AG10803 (cell line): ENCODE measurements at regions not wholly inside any gene's neighbourhood (a gene's known extent, or its start where the extent isn't known, plus 50 kb on each side); places are given as distances from the start of the nearest gene placed in this dataset.
"Not testable (repeated sequence)": the region's sequence is repeated elsewhere in the genome, so short reads cannot be mapped to it uniquely, and the experiment has no call there.

Experiments used
- DNase-seq: peaks from one replicate; pipeline ENCODE4 v3.0.0; 2010; ENCODE audit warnings: low read depth
- H3K4me3 ChIP-seq: 2 replicates; pipeline ENCODE4 v1.5.1; 2011; ENCODE audit warnings: mild to moderate bottlenecking, low read length, control low read depth
- TF ChIP-seq, protein P1 (sequence below): conservative IDR thresholded peaks from 2 replicates; pipeline ENCODE4 v1.5.1; 2011; ENCODE audit warnings: mild to moderate bottlenecking, low read length, control low read depth, inconsistent platforms

DNA sequence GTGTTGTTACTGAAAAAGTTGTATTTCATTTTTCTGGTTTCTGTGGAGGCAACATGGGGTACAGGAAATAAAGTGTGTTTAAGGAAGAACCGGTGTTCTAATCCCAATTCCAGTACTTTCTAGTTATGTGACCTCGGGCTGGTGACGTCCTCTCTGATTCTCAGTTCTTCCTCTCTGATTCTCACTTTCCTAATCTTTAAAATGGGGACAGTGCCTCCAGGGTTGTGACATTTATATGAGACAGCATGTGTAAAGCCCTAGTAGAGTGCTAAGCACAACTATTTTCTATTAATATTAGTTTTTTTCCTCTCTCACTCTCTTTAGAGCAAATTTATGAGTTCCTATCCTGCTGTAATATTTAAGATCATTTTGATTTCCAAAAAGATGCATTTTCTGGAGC lies 50.9 kb upstream of the PTPDC1 start:
- no peak overlapping the region for H3K4me3 ChIP-seq
- no peak for DNase-seq
- TF ChIP-seq, protein P1, sequence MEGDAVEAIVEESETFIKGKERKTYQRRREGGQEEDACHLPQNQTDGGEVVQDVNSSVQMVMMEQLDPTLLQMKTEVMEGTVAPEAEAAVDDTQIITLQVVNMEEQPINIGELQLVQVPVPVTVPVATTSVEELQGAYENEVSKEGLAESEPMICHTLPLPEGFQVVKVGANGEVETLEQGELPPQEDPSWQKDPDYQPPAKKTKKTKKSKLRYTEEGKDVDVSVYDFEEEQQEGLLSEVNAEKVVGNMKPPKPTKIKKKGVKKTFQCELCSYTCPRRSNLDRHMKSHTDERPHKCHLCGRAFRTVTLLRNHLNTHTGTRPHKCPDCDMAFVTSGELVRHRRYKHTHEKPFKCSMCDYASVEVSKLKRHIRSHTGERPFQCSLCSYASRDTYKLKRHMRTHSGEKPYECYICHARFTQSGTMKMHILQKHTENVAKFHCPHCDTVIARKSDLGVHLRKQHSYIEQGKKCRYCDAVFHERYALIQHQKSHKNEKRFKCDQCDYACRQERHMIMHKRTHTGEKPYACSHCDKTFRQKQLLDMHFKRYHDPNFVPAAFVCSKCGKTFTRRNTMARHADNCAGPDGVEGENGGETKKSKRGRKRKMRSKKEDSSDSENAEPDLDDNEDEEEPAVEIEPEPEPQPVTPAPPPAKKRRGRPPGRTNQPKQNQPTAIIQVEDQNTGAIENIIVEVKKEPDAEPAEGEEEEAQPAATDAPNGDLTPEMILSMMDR = no peak

DNA sequence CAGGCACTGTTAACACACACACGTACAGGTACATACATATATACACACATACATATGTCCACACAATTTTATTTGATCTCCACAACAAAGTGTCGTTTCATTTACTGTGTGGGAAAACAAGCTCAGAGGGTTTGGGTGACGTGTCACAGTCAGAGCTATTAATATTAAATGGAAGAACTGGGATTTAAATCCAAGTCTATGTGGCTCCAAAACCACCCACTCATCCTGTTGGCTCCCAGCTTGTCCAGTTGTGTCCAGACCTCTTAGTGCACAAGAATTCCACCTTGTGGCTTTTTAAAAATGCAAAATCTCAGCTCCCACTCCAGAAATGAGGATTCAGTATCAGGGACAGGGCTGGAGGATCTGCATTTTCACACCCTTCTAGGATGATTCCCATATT lies 52.3 kb upstream of the PTPDC1 start:
- no peak for DNase-seq
- TF ChIP-seq, protein P1 = no peak
- H3K4me3 ChIP-seq = no peak overlapping the region

DNA sequence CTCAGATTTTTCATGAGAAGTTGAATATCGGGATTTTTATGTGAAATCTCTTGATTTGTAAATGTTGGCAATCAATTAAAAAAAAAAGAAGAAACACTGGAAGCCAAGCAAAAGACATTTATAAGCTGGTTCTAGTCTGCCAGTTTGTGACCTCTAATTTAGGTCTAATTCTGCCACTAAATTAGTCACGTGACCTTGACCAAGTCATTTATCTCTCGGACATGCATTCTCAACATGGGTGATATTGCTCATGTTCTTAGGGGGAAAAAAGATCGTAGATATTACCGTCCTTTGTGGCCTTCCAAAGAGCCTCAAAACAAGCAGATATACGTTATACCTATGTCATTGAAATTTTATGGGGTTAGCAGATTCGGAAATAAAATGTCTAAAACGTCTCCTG lies 52.9 kb upstream of the PTPDC1 start:
- DNase-seq = peak; percentile 3
- H3K4me3 ChIP-seq = peak overlapping the region; percentile 82
- TF ChIP-seq, protein P1 = no peak

DNA sequence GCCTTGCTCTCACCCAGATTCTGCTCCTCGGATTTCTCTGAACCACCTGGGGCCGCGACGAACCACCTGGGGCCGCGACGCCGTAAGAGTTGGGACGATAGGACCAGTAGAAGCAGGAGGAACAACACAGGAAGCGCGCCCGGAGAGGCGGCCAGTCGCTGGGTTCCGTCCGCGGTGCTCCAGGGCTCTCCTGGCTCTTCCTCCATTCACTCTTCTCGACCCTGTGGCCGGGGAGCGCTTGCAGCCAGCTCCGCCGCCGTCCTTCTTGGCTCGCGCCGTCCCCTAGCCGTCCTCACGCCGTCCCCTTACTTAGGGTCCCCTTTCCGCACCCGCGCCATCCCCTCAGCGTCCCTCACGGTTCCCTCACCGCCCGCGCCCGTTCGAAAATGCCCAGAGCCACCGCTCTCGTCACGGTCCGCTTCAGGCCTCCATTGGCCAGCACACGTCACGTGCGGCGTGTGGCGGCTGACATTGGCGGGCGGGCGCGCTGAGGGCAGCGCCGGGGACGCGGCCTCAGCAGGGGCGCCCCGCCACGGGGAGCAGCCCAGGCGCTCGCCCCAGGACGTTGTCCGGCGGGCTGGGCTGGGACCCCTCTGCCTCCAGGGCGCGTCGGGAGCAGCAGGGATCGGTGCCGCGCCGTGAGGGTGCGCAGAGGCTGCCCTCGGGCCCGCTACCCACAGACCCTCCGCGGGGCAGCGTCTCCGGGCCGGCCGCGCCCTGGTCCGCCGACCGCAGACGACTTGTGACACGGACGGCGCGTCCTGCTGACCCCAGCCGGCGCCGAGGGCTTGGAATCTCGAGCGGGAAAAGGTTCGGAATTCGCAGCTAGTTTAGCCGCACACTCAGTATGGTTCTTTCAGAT lies 53.7 kb upstream of the PTPDC1 start:
- H3K4me3 ChIP-seq = peak overlapping the region; percentile 82
- TF ChIP-seq, protein P1 = no peak
- DNase-seq = peak; percentile 77

DNA sequence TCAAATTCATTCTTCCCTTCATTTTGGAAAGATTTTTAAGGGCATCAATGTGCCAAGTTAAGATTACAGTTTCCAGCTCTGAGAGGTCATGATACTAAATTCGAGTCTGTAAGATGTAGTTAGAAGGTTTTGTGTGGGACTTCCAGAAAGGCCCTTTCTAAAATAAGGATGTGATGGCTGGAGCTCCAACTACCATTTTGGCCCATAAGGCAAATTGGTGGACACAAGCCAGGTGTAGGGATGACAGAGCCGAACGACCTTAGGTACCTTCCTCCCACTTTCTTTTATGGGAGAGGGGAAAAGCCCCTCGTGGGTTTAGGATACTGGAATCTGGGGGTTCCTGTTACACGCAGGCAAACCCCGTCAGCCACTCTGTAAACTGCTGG lies 54.3 kb upstream of the PTPDC1 start:
- DNase-seq = no peak
- peak overlapping the region; percentile 82 for H3K4me3 ChIP-seq
- TF ChIP-seq, protein P1 = no peak

DNA sequence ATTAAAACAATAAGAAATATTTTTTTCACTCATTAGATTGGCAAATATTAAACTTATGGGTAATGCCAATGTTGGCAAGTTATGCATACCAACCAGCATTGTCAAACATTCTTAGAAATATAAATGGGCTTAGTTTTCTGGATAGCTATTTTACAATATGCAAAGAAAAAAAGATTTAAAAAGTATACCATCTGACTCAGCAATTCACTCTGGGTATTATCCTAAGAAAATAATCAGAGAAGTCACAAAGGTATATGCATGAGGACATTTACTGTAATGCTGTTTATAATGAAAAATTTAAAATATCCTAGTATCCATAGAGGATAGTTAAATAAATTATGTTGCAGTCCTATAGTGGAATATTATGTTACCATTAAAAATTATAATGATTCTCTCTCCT lies 57.4 kb upstream of the PTPDC1 start:
- H3K4me3 ChIP-seq = no peak overlapping the region
- TF ChIP-seq, protein P1 = no peak
- no peak for DNase-seq

DNA sequence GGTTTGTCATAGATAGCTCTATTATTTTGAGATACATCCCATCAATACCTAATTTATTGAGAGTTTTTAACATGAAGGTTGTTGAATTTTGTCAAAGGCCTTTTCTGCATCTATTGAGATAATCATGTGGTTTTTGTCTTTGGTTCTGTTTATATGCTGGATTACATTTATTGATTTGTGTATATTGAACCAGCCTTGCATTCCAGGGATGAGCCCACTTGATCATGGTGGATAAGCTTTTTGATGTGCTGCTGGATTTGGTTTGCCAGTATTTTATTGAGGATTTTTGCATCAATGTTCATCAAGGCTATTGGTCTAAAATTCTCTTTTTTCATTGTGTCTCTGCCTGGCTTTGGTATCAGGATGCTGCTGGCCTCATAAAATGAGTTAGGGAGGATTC lies 61.8 kb upstream of the PTPDC1 start:
- H3K4me3 ChIP-seq, DNase-seq: not testable (repeated sequence)

DNA sequence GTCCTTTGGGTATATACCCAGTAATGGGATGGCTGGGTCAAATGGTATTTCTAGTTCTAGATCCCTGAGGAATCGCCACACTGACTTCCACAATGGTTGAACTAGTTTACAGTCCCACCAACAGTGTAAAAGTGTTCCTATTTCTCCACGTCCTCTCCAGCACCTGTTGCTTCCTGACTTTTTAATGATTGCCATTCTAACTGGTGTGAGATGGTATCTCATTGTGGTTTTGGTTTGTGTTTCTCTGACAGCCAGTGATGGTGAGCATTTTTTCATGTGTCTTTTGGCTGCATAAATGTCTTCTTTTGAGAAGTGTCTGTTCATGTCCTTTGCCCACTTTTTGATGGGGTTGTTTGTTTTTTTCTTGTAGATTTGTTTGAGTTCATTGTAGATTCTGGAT lies 63.4 kb upstream of the PTPDC1 start:
- not testable (repeated sequence) for H3K4me3 ChIP-seq, DNase-seq
